Esophagus squamous epithelium (tissue), 4 donors: ENCODE measurements at regions not wholly inside any gene's neighbourhood (a gene's known extent, or its start where the extent isn't known, plus 50 kb on each side); places are given as distances from the start of the nearest gene placed in this dataset.

Experiments used
- POLR2A ChIP-seq, 4 donors: fragments of 450-650 bp; IDR thresholded peaks; one replicate each; pipeline ENCODE4 v1.6.1; 2017; ENCODE audit warnings: antibody characterized with exemption in 4 of 4, mild to moderate bottlenecking in 4 of 4, moderate library complexity in 3 of 4
- TF ChIP-seq, protein P1 (sequence below), 6 experiments: fragments of 450-650 bp in 4 of 6; fragments of 200-600 bp in 2 of 6; sonication (generic) in 2 of 6; IDR thresholded peaks; one replicate each; pipeline ENCODE4 v1.5.1; 2016 to 2019; ENCODE audit warnings: antibody characterized with exemption in 6 of 6, mild to moderate bottlenecking in 4 of 6, moderate library complexity in 4 of 6

DNA sequence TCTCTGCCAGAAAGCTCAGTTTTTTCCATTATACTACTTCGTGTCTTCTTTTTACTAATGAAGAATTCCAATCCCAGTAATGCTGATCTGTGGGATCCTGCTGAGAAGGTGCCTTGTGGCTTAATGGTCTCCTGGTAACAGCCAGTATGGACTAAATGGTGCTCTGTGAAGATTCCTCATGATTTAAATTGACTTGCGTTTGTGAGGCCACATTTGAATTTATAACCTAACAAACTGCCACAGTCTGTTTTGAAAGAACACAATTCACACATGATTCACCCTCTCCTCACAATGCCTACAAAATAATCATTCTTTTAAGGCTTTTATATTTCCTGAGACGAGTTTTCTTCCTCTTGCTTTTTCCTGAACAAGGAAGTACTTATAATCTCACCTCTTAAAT lies 140.0 kb downstream of the MBL2 start:
- TF ChIP-seq, protein P1, sequence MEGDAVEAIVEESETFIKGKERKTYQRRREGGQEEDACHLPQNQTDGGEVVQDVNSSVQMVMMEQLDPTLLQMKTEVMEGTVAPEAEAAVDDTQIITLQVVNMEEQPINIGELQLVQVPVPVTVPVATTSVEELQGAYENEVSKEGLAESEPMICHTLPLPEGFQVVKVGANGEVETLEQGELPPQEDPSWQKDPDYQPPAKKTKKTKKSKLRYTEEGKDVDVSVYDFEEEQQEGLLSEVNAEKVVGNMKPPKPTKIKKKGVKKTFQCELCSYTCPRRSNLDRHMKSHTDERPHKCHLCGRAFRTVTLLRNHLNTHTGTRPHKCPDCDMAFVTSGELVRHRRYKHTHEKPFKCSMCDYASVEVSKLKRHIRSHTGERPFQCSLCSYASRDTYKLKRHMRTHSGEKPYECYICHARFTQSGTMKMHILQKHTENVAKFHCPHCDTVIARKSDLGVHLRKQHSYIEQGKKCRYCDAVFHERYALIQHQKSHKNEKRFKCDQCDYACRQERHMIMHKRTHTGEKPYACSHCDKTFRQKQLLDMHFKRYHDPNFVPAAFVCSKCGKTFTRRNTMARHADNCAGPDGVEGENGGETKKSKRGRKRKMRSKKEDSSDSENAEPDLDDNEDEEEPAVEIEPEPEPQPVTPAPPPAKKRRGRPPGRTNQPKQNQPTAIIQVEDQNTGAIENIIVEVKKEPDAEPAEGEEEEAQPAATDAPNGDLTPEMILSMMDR (IDR thresholded peaks at IDR 0.05): no peak
- TF ChIP-seq POLR2A (IDR thresholded peaks at IDR 0.05): no peak
